HG03159 (cell line): ENCODE measurements at regions not wholly inside any gene's neighbourhood (a gene's known extent, or its start where the extent isn't known, plus 50 kb on each side); places are given as distances from the start of the nearest gene placed in this dataset.
"Not testable (repeated sequence)": the region's sequence is repeated elsewhere in the genome, so short reads cannot be mapped to it uniquely, and the experiment has no call there.

Source experiments
- ATAC-seq: cut with Tn5 transposase; IDR thresholded peaks from one replicate; pipeline ENCODE4 v1.9.1; 2021; ENCODE audit warnings: mild to moderate bottlenecking, moderate library complexity; ENCODE audit not compliant: unreplicated experiment

DNA sequence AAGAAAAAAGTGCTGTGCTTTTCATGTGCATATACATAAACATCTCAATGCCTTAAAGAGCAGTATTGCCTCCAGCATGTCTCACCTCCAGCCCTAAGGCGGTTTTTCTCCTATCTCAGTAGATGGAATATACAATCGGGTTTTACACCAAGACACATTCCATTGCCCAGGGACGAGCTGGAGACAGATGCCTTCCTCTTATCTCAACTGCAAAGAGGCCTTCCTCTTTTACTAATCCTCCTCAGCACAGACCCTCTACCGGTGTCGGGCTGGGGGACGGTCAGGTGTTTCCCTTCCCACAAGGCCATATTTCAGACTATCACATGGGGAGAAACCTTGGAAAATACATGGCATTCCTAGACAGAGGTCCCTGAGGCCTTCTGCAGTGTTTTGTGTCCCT, 385.3 kb downstream of the AMY1C start:
- not testable (repeated sequence) for ATAC-seq

GRCh38 chr1:104136621-104137020, 386.9 kb downstream of the AMY1C start:
- no peak for ATAC-seq

DNA sequence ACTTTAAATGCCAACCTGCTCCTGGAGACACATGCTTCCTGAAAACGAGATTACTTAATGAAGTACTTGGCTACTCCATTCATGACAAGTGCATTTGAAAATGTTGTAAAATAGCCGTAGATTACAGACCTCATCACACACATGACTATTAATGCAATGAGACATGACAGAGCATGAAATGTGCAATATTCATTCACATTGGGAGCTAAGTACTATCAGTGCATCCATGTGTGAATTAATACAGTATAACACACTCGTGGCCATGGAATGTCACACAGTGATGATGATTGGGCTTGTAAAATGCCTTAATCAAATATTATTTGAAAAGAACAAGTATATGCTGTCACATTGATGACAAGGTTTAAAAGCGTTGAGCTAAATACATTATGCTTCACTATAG, 407.0 kb downstream of the AMY1C start:
- no peak for ATAC-seq

GRCh38 chr1:104163912-104164476, 414.3 kb downstream of the AMY1C start:
- ATAC-seq = no peak

DNA sequence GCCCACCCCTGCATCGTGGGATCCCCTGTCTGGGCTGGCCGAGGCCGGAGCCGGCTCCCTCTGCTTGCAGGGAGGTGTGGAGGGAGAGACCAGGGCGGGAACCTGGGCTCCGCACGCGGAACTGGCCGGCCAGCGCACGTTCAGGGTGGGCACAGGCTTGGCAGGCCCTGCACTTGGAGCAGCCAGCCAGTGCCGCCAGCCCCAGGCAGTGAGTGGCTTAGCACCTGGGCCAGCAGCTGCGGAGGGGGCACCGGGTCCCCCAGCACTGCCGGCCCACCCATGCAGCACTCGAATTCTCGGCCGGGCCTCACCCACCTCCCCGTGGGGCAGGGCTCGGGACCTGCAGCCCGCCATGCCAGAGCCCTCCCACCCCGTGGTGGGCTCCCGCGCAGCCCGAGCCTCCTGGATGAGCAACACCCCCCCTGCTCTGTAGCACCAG, 422.6 kb downstream of the AMY1C start:
- no peak for ATAC-seq

DNA sequence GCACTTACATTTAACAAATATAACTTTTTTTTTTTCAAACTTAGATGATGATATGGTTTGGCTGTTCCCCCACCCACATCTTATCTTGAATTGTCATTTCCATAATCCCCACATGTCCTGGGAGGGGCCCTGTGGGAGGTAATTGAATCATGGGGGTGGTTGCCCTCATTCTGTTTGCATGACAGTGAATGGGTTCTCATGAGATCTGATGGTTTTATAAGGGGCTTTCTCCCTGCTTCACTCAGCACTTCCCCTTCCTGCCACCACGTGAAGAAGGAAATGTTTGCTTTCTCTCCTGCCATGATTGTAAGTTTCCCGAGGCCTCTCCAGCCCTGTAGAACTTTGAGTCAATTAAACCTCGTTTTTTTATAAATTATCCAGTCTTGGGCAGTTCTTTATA, 432.6 kb downstream of the AMY1C start:
- ATAC-seq = no peak

DNA sequence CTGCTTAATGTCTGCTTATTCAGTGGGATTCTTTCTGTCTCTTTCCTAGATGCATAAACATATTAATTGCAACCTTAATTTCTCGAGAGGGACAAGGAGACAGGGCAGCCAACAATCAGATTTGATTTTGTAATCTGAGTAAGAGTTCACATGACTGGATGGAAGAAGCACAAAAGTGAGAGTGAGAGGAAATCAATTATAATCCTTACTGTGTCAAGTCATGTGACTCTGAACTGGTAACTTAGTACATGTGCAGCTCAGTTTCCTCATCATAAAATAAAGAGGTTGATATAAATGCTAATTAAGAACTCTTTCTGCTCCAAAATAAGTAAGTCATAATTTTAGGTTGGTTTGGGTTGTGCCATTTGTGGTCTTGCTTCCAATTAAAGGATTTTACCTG, 439.5 kb downstream of the AMY1C start:
- ATAC-seq = no peak

DNA sequence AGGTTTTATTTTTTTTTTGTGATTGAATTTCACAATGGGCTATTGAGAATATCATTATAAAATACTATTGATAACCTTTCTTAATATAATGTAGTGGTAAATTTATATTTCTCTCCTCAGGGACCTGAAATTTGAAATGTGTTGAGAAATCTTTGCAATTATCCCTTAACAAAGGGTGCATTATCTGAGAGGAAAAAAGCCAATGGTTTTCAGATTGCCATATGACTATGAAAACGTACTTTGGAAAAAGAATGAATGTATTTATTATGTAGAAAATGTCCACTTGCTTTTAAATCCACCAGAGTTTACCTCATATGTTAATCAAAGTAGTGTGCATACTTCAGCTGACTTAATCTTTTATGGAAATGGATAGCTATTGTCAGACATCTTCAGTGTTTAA, 441.1 kb downstream of the AMY1C start:
- ATAC-seq = no peak

- ATAC-seq = no peak
Measured at GRCh38 chr1:104195395-104195794, 445.7 kb downstream of the AMY1C start.

GRCh38 chr1:104196136-104196535, 446.4 kb downstream of the AMY1C start:
- no peak for ATAC-seq

GRCh38 chr1:104197516-104197915, 447.8 kb downstream of the AMY1C start:
- no peak for ATAC-seq

- ATAC-seq = no peak
Measured at GRCh38 chr1:104212239-104212638, 462.5 kb downstream of the AMY1C start.

- ATAC-seq = not testable (repeated sequence)
Measured at GRCh38 chr1:104217395-104217986, 467.8 kb downstream of the AMY1C start.

GRCh38 chr1:104229860-104230259, 480.2 kb downstream of the AMY1C start:
- ATAC-seq = no peak

GRCh38 chr1:104231676-104232075, 482.0 kb downstream of the AMY1C start:
- no peak for ATAC-seq

DNA sequence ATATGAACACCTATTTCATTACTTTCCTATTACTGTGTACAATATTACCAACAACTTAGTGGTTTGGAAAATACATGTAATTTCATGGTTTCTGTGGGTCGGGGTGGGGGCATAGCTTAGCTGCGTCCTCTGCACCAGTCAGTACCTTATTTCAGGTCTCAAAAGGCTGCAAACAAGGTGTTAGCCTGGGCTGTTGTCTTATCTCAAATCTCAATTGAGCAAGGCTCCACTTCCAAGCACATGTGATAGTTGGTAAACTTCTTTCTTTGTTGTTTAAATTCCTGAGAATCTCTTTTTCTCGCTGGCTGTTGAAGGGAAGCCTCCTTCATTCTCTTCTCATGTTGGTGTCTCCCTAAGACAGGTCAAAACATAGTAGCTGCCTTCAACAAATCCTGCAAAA, 485.4 kb downstream of the AMY1C start:
- no peak for ATAC-seq

DNA sequence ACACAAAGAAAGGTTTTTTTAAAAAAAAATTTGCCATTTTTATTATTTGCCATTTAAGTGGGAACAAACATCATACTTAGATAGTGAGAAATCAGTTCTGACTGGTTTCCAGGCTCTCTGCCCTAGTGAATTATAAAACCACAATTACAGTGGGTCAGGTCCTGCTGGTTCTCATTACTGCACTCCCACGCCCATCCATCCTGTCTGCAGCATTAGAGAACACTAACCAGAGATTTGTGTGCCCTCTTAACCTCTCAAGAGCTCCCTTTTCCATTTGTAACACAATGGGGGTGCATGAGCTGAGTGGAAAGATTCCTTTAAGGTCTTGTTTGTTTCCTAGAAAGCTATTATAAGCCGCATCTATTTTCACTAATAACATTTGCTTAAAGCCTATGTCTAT, 489.3 kb downstream of the AMY1C start:
- no peak for ATAC-seq

GRCh38 chr1:104248385-104248784, 498.7 kb downstream of the AMY1C start:
- ATAC-seq = no peak

- no peak for ATAC-seq
Measured at GRCh38 chr1:104259481-104259880, 509.8 kb downstream of the AMY1C start.

- not testable (repeated sequence) for ATAC-seq
Measured at GRCh38 chr1:104263110-104263509, 513.4 kb downstream of the AMY1C start.

DNA sequence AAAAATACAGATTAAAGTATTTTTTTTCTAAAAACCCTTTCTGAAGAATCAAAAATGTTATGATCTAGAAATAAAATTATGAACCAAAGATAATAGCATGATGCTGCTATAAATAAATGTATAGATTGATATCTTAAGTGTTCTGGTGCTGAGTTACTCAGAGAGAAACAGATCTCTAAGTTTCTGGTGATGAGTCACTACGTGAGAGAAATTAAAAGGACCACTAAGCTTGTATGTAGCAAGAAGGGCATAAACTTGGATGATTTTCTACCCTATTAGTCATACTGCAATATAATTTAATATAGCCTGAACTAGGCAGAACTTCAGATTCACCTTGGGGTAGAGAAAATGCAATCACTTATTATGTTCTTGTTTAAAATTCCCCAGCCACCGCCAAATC, 514.8 kb downstream of the AMY1C start:
- ATAC-seq = no peak

- ATAC-seq = no peak
Measured at GRCh38 chr1:104265163-104265562, 515.5 kb downstream of the AMY1C start.

DNA sequence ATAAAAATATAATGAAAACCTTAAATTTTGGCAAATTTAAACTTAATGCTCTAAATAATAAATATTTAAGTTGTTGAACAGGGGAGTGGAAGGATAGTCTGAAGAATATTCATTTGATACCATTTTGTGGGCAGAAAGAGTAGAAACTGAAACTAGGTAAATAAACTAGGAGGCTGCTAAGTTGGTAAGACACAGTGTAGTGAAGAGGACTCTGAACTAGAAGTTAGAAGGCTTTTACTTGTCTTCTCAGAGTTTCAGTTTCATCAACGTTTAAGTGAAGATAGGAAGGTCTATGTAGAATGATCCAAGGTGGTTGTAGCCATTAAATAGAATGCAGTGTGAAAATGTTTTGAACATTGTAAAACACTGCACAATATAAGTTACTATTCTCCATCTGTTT, 516.9 kb downstream of the AMY1C start:
- peak; percentile 86 for ATAC-seq
